ENCODE measurements at regions not wholly inside any gene's neighbourhood (a gene's known extent, or its start where the extent isn't known, plus 50 kb on each side); places are given as distances from the start of the nearest gene placed in this dataset.

- Histone ChIP-seq H3K27ac (no peak overlapping the region), H3K27me3 (peaks cover 0 to 38% of the 10 kb centered on the region in 2 donors), H3K4me1 (no peaks in the 10 kb centered on the region), H3K4me3 (no peak overlapping the region), H3K36me3 (no peaks in the 10 kb centered on the region), H3K9me3 (no peaks in the 10 kb centered on the region)
- no peak for TF ChIP-seq POLR2A (IDR thresholded peaks at IDR 0.05)
- TF ChIP-seq CTCF (IDR thresholded peaks at IDR 0.05): no peak
- no peak for TF ChIP-seq POLR2AphosphoS5 (IDR thresholded peaks at IDR 0.05)
- intact Hi-C loops (cut with DNase I; ENCODE audit: low total_unique reads): no loop called here
- no peak for DNase-seq (ENCODE audit: low spot score in 2 of 2)
Measured at GRCh38 chr10:131806646-131807317, 94.0 kb upstream of the PPP2R2D start.

- H3K4me1 ChIP-seq: no peaks in the 10 kb centered on the region
- no peak for DNase-seq (ENCODE audit: low spot score in 2 of 2)
- no peak for TF ChIP-seq POLR2AphosphoS5 (IDR thresholded peaks at IDR 0.05)
- TF ChIP-seq POLR2A (IDR thresholded peaks at IDR 0.05): no peak
- TF ChIP-seq CTCF (IDR thresholded peaks at IDR 0.05): no peak
- no peaks in the 10 kb centered on the region for H3K36me3 ChIP-seq
- H3K27me3 ChIP-seq: peaks cover 0 to 46% of the 10 kb centered on the region in 2 donors
- H3K9me3 ChIP-seq: no peaks in the 10 kb centered on the region
- intact Hi-C loops (cut with DNase I; ENCODE audit: low total_unique reads): no loop called here
- no peak overlapping the region for H3K27ac ChIP-seq
- H3K4me3 ChIP-seq: no peak overlapping the region
Measured at GRCh38 chr10:131808370-131808930, 92.4 kb upstream of the PPP2R2D start.

- Histone ChIP-seq H3K27ac (no peak overlapping the region), H3K4me1 (no peaks in the 10 kb centered on the region), H3K9me3 (no peaks in the 10 kb centered on the region), H3K4me3 (no peak overlapping the region), H3K27me3 (peaks cover 0 to 51% of the 10 kb centered on the region in 2 donors), H3K36me3 (no peaks in the 10 kb centered on the region)
- TF ChIP-seq POLR2AphosphoS5 (IDR thresholded peaks at IDR 0.05) (no peak), POLR2A (IDR thresholded peaks at IDR 0.05) (no peak), CTCF (IDR thresholded peaks at IDR 0.05) (no peak)
- DNase-seq (ENCODE audit: low spot score in 2 of 2): no peak
- intact Hi-C loops (cut with DNase I; ENCODE audit: low total_unique reads): no loop called here
Measured at GRCh38 chr10:131810036-131810804, 90.6 kb upstream of the PPP2R2D start.

GRCh38 chr10:131810805-131811629 lies 89.8 kb upstream of the PPP2R2D start:
- H3K4me1 ChIP-seq: no peaks in the 10 kb centered on the region
- intact Hi-C loops (cut with DNase I; ENCODE audit: low total_unique reads): no loop called here
- no peaks in the 10 kb centered on the region for H3K9me3 ChIP-seq
- no peak overlapping the region for H3K4me3 ChIP-seq
- H3K27me3 ChIP-seq: peaks cover 0 to 59% of the 10 kb centered on the region in 2 donors
- DNase-seq (ENCODE audit: low spot score in 2 of 2): no peak
- no peaks in the 10 kb centered on the region for H3K36me3 ChIP-seq
- no peak overlapping the region for H3K27ac ChIP-seq
- TF ChIP-seq POLR2A (IDR thresholded peaks at IDR 0.05): no peak
- TF ChIP-seq CTCF (IDR thresholded peaks at IDR 0.05): no peak
- TF ChIP-seq POLR2AphosphoS5 (IDR thresholded peaks at IDR 0.05): no peak
